ENCODE measurements at regions not wholly inside any gene's neighbourhood (a gene's known extent, or its start where the extent isn't known, plus 50 kb on each side); places are given as distances from the start of the nearest gene placed in this dataset.

DNA sequence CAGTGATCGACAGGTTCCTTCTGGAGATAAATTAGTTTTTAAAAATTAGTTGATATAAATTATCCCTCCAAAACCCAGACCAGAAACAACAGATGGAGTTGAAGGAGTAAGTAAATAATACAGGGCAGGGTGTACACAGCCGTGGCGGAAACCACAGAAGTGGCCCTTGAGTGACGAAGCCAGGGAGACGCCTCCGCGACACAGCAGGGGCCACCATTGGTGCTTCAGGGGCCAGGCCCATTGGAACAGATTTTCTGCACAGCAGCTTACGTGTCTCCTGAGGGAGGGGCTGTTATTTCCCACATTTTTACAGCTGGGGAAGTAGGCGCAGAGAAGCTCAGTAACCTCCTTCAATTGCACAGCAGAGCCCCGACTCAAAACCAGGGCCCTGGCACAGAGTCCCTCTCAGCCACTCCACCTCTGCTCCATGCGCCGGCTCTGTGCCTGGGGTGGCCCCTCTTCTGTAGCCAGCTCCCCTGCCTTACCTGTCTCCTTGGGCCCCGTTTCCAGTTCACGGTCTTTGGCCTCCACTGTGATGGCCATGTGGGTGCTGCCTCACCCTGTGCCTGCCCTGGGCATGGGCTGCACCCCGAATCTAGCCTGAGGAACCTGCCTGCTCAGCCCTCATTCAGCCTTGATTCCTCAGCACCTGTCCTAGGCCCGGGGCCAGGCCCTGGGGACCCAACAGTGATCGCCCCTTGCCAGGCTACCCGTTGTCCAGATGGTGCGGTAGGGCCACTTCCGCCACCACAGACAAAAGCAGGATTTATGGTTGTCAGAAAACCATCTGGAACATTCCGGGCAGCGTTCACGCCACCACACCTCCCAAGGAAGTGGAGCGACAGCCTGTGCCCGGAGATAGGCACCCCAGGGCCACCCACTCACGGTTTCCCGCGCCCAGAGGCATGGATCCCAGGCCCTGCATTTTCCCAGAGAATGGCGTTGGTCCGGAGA lies 128.5 kb upstream of the GSE1 start:
- intact Hi-C loops (cut with micrococcal nuclease), result no loop called here

GRCh38 chr16:85485379-85485778 lies 127.7 kb upstream of the GSE1 start:
- intact Hi-C loops (cut with micrococcal nuclease), result no loop called here

DNA sequence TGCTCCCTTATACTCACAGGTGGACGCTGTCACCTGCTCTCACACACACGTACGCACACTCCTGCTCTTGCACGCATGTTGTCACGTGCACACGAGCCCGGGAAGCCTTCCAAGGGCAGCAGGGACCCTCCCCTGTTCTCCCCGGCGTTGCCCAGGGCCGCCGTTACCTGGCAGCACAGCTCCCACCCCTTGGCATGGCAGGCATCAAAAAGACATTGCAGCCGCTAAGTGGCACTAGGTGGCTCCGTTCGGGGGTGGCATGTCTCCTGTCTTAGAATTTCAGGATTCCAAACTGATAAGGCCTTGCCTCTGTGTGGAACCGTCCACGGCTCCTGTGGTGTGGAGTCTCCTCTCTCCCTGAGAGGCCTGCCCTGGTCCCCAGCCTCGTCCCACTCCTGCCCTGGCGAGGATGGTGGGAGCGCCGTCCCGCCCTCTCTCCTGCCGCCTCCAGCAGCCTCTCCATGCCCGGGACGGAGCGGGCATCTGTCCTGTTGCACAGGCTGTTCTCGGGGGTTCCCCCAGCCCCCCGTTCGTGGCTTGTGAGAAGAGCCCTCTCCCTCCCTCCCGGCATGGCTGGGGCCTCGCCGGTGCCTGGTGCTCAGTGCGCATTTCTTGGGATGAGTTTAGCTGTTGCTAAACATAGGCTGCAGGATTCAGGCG lies 126.7 kb upstream of the GSE1 start:
- intact Hi-C loops (cut with micrococcal nuclease), result no loop called here

DNA sequence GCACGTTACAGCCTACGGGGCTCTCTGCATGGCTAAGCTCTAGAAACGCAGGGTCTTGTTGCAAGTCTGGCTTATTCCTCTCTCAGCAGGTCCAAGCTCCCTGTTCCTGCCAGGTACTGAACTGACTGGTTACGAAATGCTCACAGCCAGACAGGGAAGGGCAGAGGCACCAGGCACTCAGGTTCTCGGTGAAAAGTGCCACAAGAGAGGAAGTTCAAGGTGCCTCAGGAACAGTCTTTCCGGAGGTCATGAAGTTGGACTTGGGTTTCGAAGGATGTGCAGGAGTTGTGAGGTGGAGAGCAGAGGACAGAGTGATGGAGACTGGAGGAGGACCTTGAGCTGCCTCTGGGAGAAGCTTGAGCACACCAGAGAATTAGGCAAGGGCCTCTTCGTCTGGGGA lies 124.7 kb upstream of the GSE1 start:
- intact Hi-C loops (cut with micrococcal nuclease), result no loop called here

DNA sequence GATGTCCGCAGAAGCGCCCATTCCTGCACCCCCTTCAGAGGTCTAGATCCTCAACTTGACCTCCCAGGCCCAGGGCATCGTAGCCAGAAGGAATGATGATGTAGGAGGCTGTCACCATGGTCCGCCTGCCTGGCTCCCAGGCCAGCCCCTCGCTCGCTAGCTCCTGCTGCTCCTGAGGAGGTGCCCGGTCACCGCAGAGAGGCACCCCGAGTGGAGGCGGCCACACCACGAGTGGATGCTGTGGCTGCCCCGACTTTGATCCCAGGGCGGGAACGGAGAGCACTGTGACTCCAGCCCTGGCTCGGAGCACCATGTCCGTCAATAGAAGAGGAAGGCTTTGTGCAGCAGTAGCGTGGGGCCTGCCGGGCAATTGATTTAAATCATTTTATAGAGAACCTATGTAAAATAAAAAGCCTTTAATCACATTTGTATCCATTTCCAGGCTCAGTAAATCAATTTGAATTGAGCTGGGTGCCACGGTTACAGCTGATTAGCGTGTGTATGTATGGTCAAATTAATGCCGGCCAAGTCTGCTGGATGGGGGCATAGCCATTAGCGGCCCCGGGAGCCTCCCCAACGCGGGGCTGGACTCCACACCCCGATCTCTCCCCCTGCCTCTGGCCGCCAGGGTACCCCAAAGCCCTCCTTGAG lies 122.6 kb upstream of the GSE1 start:
- intact Hi-C loops (cut with micrococcal nuclease), result loop anchor here (1.0 kb wide), 1 partner anchor 126 kb away; no protein-coding TSS in a partner anchor

GRCh38 chr16:85491058-85491771 lies 121.9 kb upstream of the GSE1 start:
- intact Hi-C loops (cut with micrococcal nuclease), result loop anchor here (1.0 kb wide), 1 partner anchor 125 kb away; no protein-coding TSS in a partner anchor

GRCh38 chr16:85491798-85492294 lies 121.3 kb upstream of the GSE1 start:
- intact Hi-C loops (cut with micrococcal nuclease), result loop anchor here (1.0 kb wide), 1 partner anchor 124 kb away; no protein-coding TSS in a partner anchor

DNA sequence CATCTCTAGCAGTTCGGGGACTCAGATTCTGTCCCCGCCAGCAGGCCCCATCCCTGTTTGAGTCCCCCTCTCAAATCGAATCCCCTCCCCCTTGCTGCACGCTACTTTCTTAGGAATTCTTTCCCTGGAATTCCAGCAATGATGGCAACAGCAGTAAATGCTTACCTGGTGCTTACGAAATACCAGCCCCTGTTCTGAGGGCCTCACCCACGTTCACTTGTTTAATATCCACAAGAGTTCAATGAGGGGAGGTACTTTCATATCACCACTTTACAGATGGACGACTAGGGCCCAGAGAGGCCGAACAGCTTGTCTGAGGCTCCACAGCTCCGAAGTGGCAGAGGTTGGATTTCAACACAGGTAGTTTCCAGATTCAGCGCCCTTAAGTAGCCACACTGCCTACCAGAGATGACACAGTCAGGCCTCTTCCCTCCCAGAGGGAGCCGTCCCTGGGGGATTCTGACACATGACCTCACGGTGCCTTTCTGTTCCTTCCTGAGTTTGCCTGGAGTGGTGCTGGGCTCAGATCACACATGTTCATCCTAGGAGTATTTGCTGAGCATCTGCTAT lies 120.7 kb upstream of the GSE1 start:
- intact Hi-C loops (cut with micrococcal nuclease), result no loop called here

- intact Hi-C loops (cut with micrococcal nuclease), result no loop called here
These were observed 118.8 kb upstream of the GSE1 start for GRCh38 chr16:85494315-85494714.

DNA sequence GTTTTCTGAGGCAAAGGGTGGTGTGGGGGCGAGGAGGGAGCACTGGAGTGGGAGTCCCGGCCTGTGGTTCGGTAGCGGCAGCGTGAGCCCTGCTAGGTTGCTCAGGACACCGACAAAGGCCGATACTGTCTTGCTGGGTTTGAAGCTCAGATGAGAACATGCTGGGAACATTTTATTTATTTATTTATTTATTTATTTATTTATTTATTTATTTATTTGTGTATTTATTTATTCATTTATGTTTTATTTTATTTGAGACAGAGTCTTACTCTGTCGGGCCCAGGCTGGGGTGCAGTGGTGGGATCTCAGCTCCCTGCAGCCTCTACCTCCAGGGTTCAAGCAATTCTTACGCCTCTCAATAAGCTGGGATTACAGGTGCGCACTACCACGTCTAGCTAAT lies 117.9 kb upstream of the GSE1 start:
- intact Hi-C loops (cut with micrococcal nuclease), result no loop called here

DNA sequence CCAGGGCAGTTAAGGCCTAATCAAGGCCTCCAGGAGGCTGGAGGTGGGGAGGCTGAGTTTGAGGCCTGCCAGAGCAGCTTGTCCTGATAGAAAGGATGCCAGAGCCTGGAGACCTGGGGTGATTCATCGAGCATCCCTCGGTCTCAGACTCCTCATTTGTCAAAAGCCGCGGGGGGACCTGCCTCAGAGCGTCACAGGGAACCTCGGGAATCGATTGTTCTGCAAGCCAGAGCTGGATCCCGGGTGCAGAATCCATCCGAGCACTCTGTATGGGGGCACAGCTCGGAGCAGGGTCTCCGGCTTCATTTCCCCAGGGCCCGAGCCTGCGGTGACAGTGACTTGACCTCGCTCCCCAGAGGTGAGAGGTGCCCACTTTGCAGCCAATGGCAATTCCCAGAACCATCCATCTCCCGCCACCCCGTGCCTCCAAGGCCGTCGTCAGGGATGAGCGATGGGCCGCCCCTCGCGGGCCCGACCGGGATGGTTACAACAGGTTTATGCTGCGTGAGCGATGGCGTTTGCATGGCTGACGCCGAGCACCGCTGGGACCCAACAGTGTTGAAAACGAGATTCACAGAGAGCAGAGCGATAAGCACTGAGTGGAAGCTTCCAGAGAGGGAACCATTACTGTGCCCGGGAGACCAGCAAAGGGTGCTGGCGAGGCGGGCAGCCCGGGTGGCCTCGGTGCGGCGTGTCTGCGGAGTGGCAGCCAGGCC lies 117.1 kb upstream of the GSE1 start:
- intact Hi-C loops (cut with micrococcal nuclease), result no loop called here

- intact Hi-C loops (cut with micrococcal nuclease), result no loop called here
These were observed 115.4 kb upstream of the GSE1 start for GRCh38 chr16:85497622-85498314.

DNA sequence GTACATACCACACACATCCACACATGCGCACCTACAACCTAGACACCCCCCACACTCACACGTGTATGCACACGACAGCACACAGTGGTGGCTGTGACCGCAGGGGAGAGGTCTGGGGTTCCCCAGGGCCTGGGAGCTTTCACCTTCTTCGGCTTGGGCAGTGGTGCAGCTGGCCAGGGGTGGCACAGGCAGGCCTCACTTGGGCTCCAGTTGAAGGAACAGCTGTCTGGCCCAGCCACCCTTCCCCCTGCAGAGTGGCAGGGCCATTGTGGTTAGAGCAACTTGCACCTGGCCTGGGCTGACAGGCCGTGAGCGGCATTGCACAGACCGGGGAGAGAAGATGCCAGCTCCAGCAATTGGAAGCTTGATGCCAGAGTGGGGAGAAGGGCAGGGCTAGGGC lies 114.5 kb upstream of the GSE1 start:
- intact Hi-C loops (cut with micrococcal nuclease), result no loop called here

DNA sequence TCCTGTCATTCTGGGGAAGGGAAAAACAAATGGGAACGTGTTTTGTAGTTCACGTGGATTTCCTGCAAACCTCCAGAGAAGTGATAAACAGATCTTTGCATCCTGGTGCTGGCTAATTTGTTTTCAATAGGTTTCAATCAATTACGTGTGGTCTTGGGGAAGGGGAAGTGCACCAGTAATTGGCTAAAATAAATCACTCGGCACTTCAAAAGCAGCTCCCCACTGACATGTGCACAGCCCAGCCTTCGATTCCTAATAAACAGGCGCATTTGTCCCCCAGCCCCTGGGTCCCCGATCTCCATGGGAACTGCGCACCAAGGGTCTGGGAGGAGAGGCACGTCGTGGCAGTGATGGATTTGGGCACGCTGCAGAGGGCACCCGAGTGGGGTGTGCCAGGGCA lies 112.9 kb upstream of the GSE1 start:
- intact Hi-C loops (cut with micrococcal nuclease), result no loop called here

DNA sequence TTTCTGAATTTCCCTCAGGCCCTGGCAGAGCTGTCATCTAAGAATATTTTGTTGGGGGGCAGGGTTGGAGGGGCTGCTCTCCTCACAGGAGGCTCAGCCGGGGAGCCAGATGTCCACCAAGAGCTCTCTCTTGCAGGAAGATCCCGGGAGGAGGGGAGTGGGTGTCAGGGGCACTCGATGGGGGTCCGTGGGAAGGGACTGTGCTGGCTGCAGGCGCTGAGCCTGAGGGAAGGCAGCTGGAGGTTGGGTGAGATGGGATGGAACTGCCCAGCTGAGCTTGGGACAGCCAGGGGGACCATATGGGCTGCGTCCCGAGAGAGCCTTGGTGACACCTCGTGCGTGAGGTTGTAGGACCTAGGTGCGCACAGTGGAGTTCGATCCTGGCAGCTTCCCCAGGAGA lies 111.2 kb upstream of the GSE1 start:
- intact Hi-C loops (cut with micrococcal nuclease), result no loop called here

DNA sequence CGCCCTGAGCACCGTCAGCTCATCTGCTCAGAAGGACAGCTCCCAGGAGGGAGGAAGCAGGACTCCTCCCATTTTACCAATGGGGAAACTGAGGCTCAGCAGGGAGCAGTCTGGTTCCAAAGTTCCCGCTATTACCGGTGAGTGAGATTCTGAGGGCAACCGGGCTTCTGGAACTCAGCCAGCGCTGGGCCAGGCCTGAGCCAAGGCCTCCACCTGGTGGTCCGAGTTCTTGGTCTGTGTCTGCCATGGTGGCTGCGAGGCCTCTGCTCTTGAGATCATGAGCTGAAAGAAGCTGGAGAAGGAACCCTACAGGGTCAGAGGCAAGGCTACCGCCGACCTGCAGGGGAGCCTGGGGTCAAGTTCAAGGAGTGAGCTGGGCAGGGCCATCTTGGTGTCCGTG lies 110.8 kb upstream of the GSE1 start:
- intact Hi-C loops (cut with micrococcal nuclease), result no loop called here

DNA sequence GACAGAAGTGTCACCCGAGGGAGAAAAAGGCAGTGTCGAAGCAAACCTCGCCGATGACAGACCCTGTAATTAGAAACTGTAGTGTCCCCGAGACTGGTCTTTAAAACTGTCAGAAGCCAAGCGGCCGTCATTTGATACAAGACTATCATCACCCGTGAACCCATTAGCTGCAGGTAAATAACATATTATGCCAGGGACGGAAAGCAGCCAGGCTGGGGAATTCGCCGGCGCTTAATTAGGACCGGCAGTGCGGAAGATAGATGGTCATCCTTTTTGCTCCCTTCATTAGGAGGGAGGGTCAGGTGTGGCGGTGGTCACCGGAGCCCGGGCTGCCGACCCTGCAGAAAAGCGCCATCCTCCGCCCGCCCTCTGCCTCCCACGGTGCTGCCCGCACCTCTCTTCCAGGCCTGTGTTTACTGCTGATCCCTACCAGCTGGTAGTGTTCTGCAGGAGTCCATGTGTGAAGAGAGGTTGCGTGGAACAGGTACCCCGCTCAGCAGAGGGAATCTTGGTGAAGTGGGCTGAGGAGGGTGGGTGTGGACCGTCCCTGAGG lies 109.4 kb upstream of the GSE1 start:
- intact Hi-C loops (cut with micrococcal nuclease), result no loop called here

DNA sequence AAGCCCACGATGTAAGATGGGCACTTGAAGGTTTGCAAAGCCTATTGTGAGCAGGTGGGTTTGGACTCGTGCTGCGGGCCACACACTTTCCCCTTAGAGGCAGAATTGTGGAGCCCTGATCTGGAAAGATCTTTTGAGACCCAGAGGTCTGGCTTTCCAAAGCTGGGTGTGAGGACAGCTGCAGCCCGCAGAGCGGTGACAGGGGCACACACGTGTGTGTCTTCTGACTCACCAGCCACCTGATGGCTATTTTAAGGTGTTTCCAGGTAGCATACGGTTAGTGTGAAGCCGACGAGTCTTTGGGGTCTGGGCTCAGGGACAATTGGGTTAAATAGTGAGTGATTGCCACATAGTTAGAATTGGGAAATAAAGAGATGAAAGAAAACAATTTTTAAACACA lies 108.9 kb upstream of the GSE1 start:
- intact Hi-C loops (cut with micrococcal nuclease), result no loop called here

All from T-helper 2 cell treated with Interferon-gamma antibody and Interleukin-4, amounts not matched to agents 100 ng/mL and 5 ng/mL, for 36 hours (primary cell).